Fibroblast of lung (primary cell): ENCODE measurements at regions not wholly inside any gene's neighbourhood (a gene's known extent, or its start where the extent isn't known, plus 50 kb on each side); places are given as distances from the start of the nearest gene placed in this dataset.

Source experiments
- DNase-seq, 2 donors: peaks; one replicate each; pipeline versions ENCODE4 v3.0.0 to v3.0.0-alpha.2; 2010; ENCODE audit warnings: low read depth in 2 of 2
- H2AFZ ChIP-seq: 2 replicates; pipeline ENCODE4 v1.5.1; 2012; ENCODE audit warnings: low read length, control low read depth, inconsistent platforms
- H3K27ac ChIP-seq: 2 replicates; pipeline ENCODE4 v1.5.1; 2011; ENCODE audit warnings: low read length, control low read depth; ENCODE audit not compliant: insufficient read depth
- H3K27me3 ChIP-seq: 2 replicates; pipeline ENCODE4 v1.5.1; 2011; ENCODE audit warnings: mild to moderate bottlenecking, low read length; ENCODE audit not compliant: control insufficient read depth, insufficient read depth
- H3K36me3 ChIP-seq: 2 replicates; pipeline ENCODE4 v1.5.1; 2011; ENCODE audit warnings: low read length; ENCODE audit not compliant: control insufficient read depth, insufficient read depth
- H3K4me1 ChIP-seq: 2 replicates; pipeline ENCODE4 v1.5.1; 2011; ENCODE audit warnings: low read length; ENCODE audit not compliant: control insufficient read depth, insufficient read depth; ENCODE audit errors: extremely low read depth
- H3K4me2 ChIP-seq: 2 replicates; pipeline ENCODE4 v1.5.1; 2011; ENCODE audit warnings: low read length, control low read depth; ENCODE audit not compliant: insufficient read depth; ENCODE audit errors: extremely low read depth
- H3K4me3 ChIP-seq, 4 experiments: fragments of 200-600 bp in 1 of 4; sonication (generic) in 1 of 4; replicated peaks in 1 of 4; 2 replicates each; pipeline ENCODE4 v1.5.1; 2011 to 2016; ENCODE audit warnings: low read length in 4 of 4, low read depth in 3 of 4, mild to moderate bottlenecking in 3 of 4, control low read depth in 2 of 4, inconsistent platforms in 1 of 4, mixed read lengths in 1 of 4; ENCODE audit not compliant: insufficient read depth in 1 of 4; ENCODE audit errors: control extremely low read depth in 1 of 4
- H3K79me2 ChIP-seq: 2 replicates; pipeline ENCODE4 v1.5.1; 2012; ENCODE audit warnings: mild to moderate bottlenecking, low read length, inconsistent platforms; ENCODE audit not compliant: control insufficient read depth, insufficient read depth
- H3K9ac ChIP-seq: 2 replicates; pipeline ENCODE4 v1.5.1; 2011; ENCODE audit warnings: mild to moderate bottlenecking, low read length, control low read depth; ENCODE audit not compliant: insufficient read depth
- H3K9me3 ChIP-seq: 2 replicates; pipeline ENCODE4 v1.5.1; 2012; ENCODE audit warnings: low read depth, low read length; ENCODE audit not compliant: control insufficient read depth, insufficient read depth
- H4K20me1 ChIP-seq: 2 replicates; pipeline ENCODE4 v1.5.1; 2011; ENCODE audit warnings: low read length; ENCODE audit not compliant: control insufficient read depth, insufficient read depth; ENCODE audit errors: extremely low read depth
- CTCF ChIP-seq, 2 donors: IDR thresholded peaks in 1 of 2; conservative IDR thresholded peaks in 1 of 2; 1 replicate in 1 of 2; 2 replicates in 1 of 2; pipeline ENCODE4 v1.5.1; 2011 to 2012; ENCODE audit warnings: low read length in 2 of 2, control low read depth in 1 of 2, inconsistent platforms in 1 of 2, low read depth in 1 of 2, mild to moderate bottlenecking in 1 of 2
- EZH2 ChIP-seq: IDR thresholded peaks from 2 replicates; pipeline ENCODE4 v1.5.1; 2012; ENCODE audit warnings: low read length, control low read depth, mild to moderate bottlenecking; ENCODE audit errors: missing control alignments

- TF ChIP-seq CTCF (conservative IDR thresholded peaks at IDR 0.05 in 1 of 2, IDR thresholded peaks at IDR 0.05 in 1 of 2; ENCODE audit: low read depth in 1 of 2, low read length in 2 of 2), result no peak
- no peak for TF ChIP-seq EZH2
- DNase-seq, result no peak
- Histone ChIP-seq H3K79me2 (no peaks in the 10 kb centered on the region), H3K27ac (no peak overlapping the region), H3K9me3 (no peaks in the 10 kb centered on the region), H3K36me3 (no peaks in the 10 kb centered on the region), H3K9ac (no peak overlapping the region), H3K27me3 (no peaks in the 10 kb centered on the region), H3K4me3 (no peak overlapping the region), H2AFZ (no peak overlapping the region), H3K4me1 (no peaks in the 10 kb centered on the region), H4K20me1 (no peaks in the 10 kb centered on the region), H3K4me2 (no peak overlapping the region)
Observed at GRCh38 chr13:70842062-70842644, 733.9 kb upstream of the KLHL1 start.

GRCh38 chr13:70841240-70842061 lies 733.2 kb upstream of the KLHL1 start:
- Histone ChIP-seq H3K4me1 (no peaks in the 10 kb centered on the region), H4K20me1 (no peaks in the 10 kb centered on the region), H3K4me2 (no peak overlapping the region), H2AFZ (no peak overlapping the region), H3K9ac (no peak overlapping the region), H3K27ac (no peak overlapping the region), H3K36me3 (no peaks in the 10 kb centered on the region), H3K9me3 (no peaks in the 10 kb centered on the region), H3K27me3 (no peaks in the 10 kb centered on the region), H3K79me2 (no peaks in the 10 kb centered on the region), H3K4me3 (no peak overlapping the region)
- DNase-seq, result no peak
- TF ChIP-seq CTCF (conservative IDR thresholded peaks at IDR 0.05 in 1 of 2, IDR thresholded peaks at IDR 0.05 in 1 of 2; ENCODE audit: low read depth in 1 of 2, low read length in 2 of 2) (no peak), EZH2 (no peak)

- H3K4me1 ChIP-seq, result no peaks in the 10 kb centered on the region
- no peak for DNase-seq
- H3K36me3 ChIP-seq, result no peaks in the 10 kb centered on the region
- no peak for TF ChIP-seq EZH2
- no peak for TF ChIP-seq CTCF (conservative IDR thresholded peaks at IDR 0.05 in 1 of 2, IDR thresholded peaks at IDR 0.05 in 1 of 2; ENCODE audit: low read depth in 1 of 2, low read length in 2 of 2)
- H4K20me1 ChIP-seq, result no peaks in the 10 kb centered on the region
- no peaks in the 10 kb centered on the region for H3K79me2 ChIP-seq
- no peak overlapping the region for H3K27ac ChIP-seq
- H3K4me3 ChIP-seq, result no peak overlapping the region
- H3K27me3 ChIP-seq, result no peaks in the 10 kb centered on the region
- H3K4me2 ChIP-seq, result no peak overlapping the region
- no peak overlapping the region for H2AFZ ChIP-seq
- no peaks in the 10 kb centered on the region for H3K9me3 ChIP-seq
- no peak overlapping the region for H3K9ac ChIP-seq
Observed at GRCh38 chr13:70835371-70835770, 727.1 kb upstream of the KLHL1 start.
